ENCODE measurements at regions not wholly inside any gene's neighbourhood (a gene's known extent, or its start where the extent isn't known, plus 50 kb on each side); places are given as distances from the start of the nearest gene placed in this dataset.

DNA sequence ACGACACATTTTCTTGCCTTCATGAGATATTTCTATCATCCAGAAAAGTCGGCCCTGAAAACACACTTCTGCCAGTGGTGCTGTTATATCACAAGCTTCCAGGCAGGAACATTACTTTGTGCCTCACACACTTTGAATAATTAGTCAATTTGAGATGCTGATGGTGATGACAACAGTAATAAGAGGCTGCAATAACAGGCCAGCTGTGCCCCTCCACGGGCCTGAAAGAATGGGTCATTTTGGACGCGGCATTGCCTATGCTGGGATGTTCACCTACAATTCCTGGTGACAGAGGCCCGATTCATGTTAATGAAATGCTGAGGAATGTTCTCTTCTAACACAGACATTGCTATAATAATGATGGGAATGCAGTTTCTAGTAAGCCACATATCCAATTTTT is 463.8 kb upstream of the KIRREL3 start:
- H3K27ac ChIP-seq (ENCODE audit: insufficient read depth, low read depth, low read length) = no peak overlapping the region
- no peak overlapping the region for H3K4me2 ChIP-seq (ENCODE audit: insufficient read depth, low read length)
- no peaks in the 10 kb centered on the region for H3K79me2 ChIP-seq (ENCODE audit: control insufficient read depth, insufficient read depth, low read length)
- H3K4me1 ChIP-seq (ENCODE audit: control insufficient read depth, extremely low read depth, insufficient read depth, low read length) = no peaks in the 10 kb centered on the region
- H3K9me3 ChIP-seq (replicated peaks; ENCODE audit: control insufficient read depth, insufficient read depth, low read length) = no peaks in the 10 kb centered on the region
- CTCF ChIA-PET = no interaction called here
- intact Hi-C loops (cut with micrococcal nuclease) (no loop called here), dilution Hi-C loops (cut with MboI; ENCODE audit: extremely low pct_ligation_motif_present, low sequenced_read_pairs) (no loop called here)
- DNase-seq (ENCODE audit: low read depth, low spot score) (no peak), FAIRE-seq (no peak)
- H3K36me3 ChIP-seq (ENCODE audit: control insufficient read depth in 2 of 2, extremely low read depth in 1 of 2, insufficient read depth in 2 of 2, low read length in 2 of 2) = no peaks in the 10 kb centered on the region
- TF ChIP-seq POLR2AphosphoS5 (IDR thresholded peaks at IDR 0.05; ENCODE audit: insufficient read depth, low read depth, low read length) = no peak
- TF ChIP-seq, protein P1, sequence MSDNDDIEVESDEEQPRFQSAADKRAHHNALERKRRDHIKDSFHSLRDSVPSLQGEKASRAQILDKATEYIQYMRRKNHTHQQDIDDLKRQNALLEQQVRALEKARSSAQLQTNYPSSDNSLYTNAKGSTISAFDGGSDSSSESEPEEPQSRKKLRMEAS (IDR thresholded peaks at IDR 0.05; ENCODE audit: insufficient read depth, insufficient read length) = no peak
- no peak overlapping the region for H3K4me3 ChIP-seq (replicated peaks in 1 of 3; ENCODE audit: insufficient read depth in 1 of 3, low read depth in 1 of 3, low read length in 3 of 3)
- POLR2A ChIA-PET = no interaction called here
- no peaks in the 10 kb centered on the region for H3K27me3 ChIP-seq (ENCODE audit: control insufficient read depth in 2 of 2, insufficient read depth in 2 of 2, low read length in 2 of 2)
- no peak overlapping the region for H2AFZ ChIP-seq (ENCODE audit: low read depth, low read length)
- H3K9me1 ChIP-seq (replicated peaks; ENCODE audit: control insufficient read depth, extremely low read depth, insufficient read depth, low read length) = no peaks in the 10 kb centered on the region
- no peaks in the 10 kb centered on the region for H4K20me1 ChIP-seq (replicated peaks; ENCODE audit: control insufficient read depth, extremely low read depth, insufficient read depth, low read length)
- no TSS peak for BruUV-seq (replicated peaks)
- no peak overlapping the region for H3K9ac ChIP-seq (replicated peaks; ENCODE audit: extremely low read depth, insufficient read depth, low read length)

DNA sequence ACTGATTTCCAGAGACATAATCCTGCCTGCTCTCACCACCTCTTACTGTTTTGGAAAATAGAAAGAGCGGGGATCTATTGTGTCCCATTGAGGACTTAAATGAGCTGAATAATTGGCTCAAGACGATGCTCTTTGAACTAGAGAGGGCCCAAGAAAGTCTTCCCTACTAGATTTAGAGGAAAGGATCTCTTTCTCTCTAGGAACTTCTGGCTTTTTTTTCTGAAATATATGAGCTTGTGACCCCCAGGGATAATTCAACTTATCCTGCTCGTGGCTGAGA is 461.4 kb upstream of the KIRREL3 start:
- no peaks in the 10 kb centered on the region for H4K20me1 ChIP-seq (replicated peaks; ENCODE audit: control insufficient read depth, extremely low read depth, insufficient read depth, low read length)
- FAIRE-seq = no peak
- H3K9me1 ChIP-seq (replicated peaks; ENCODE audit: control insufficient read depth, extremely low read depth, insufficient read depth, low read length) = no peaks in the 10 kb centered on the region
- DNase-seq (ENCODE audit: low read depth, low spot score) = no peak
- no peak overlapping the region for H3K4me2 ChIP-seq (ENCODE audit: insufficient read depth, low read length)
- ChIA-PET CTCF (no interaction called here), POLR2A (no interaction called here)
- H3K4me1 ChIP-seq (ENCODE audit: control insufficient read depth, extremely low read depth, insufficient read depth, low read length) = no peaks in the 10 kb centered on the region
- no peaks in the 10 kb centered on the region for H3K9me3 ChIP-seq (replicated peaks; ENCODE audit: control insufficient read depth, insufficient read depth, low read length)
- no peaks in the 10 kb centered on the region for H3K27me3 ChIP-seq (ENCODE audit: control insufficient read depth in 2 of 2, insufficient read depth in 2 of 2, low read length in 2 of 2)
- intact Hi-C loops (cut with micrococcal nuclease) (no loop called here), dilution Hi-C loops (cut with MboI; ENCODE audit: extremely low pct_ligation_motif_present, low sequenced_read_pairs) (no loop called here)
- no peak overlapping the region for H3K27ac ChIP-seq (ENCODE audit: insufficient read depth, low read depth, low read length)
- TF ChIP-seq POLR2A (IDR thresholded peaks at IDR 0.05; ENCODE audit: low read depth, low read length) (no peak), POLR2AphosphoS5 (IDR thresholded peaks at IDR 0.05; ENCODE audit: insufficient read depth, low read depth, low read length) (no peak), JUN (IDR thresholded peaks at IDR 0.05; ENCODE audit: borderline replicate concordance, insufficient read depth, insufficient read length, low read depth) (no peak), GATA2 (IDR thresholded peaks at IDR 0.05; ENCODE audit: insufficient read depth, insufficient read length, low read depth, low read length) (no peak), FOS (IDR thresholded peaks at IDR 0.05; ENCODE audit: borderline replicate concordance, insufficient read depth, low read length) (no peak), MYC (IDR thresholded peaks at IDR 0.05; ENCODE audit: low read depth, low read length) (no peak), EZH2 (IDR thresholded peaks at IDR 0.05; ENCODE audit: borderline replicate concordance, low read depth, low read length, severe bottlenecking) (no peak)
- TF ChIP-seq, protein P1 (IDR thresholded peaks at IDR 0.05; ENCODE audit: insufficient read depth, insufficient read length) = no peak
- TF ChIP-seq, protein P2, sequence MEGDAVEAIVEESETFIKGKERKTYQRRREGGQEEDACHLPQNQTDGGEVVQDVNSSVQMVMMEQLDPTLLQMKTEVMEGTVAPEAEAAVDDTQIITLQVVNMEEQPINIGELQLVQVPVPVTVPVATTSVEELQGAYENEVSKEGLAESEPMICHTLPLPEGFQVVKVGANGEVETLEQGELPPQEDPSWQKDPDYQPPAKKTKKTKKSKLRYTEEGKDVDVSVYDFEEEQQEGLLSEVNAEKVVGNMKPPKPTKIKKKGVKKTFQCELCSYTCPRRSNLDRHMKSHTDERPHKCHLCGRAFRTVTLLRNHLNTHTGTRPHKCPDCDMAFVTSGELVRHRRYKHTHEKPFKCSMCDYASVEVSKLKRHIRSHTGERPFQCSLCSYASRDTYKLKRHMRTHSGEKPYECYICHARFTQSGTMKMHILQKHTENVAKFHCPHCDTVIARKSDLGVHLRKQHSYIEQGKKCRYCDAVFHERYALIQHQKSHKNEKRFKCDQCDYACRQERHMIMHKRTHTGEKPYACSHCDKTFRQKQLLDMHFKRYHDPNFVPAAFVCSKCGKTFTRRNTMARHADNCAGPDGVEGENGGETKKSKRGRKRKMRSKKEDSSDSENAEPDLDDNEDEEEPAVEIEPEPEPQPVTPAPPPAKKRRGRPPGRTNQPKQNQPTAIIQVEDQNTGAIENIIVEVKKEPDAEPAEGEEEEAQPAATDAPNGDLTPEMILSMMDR (IDR thresholded peaks at IDR 0.05; ENCODE audit: extremely low read depth in 1 of 2, insufficient read depth in 1 of 2, low read depth in 1 of 2, low read length in 2 of 2) = no peak
- no peaks in the 10 kb centered on the region for H3K36me3 ChIP-seq (ENCODE audit: control insufficient read depth in 2 of 2, extremely low read depth in 1 of 2, insufficient read depth in 2 of 2, low read length in 2 of 2)
- H3K4me3 ChIP-seq (replicated peaks in 1 of 3; ENCODE audit: insufficient read depth in 1 of 3, low read depth in 1 of 3, low read length in 3 of 3) = no peak overlapping the region
- H3K79me2 ChIP-seq (ENCODE audit: control insufficient read depth, insufficient read depth, low read length) = no peaks in the 10 kb centered on the region
- H3K9ac ChIP-seq (replicated peaks; ENCODE audit: extremely low read depth, insufficient read depth, low read length) = no peak overlapping the region
- no peak overlapping the region for H2AFZ ChIP-seq (ENCODE audit: low read depth, low read length)
- no TSS peak for BruUV-seq (replicated peaks)

All from endothelial cell of umbilical vein (primary cell).